ENCODE measurements at regions not wholly inside any gene's neighbourhood (a gene's known extent, or its start where the extent isn't known, plus 50 kb on each side); places are given as distances from the start of the nearest gene placed in this dataset.

- no peak overlapping the region for H3K27ac ChIP-seq (ENCODE audit: low read length)
- no peaks in the 10 kb centered on the region for H4K20me1 ChIP-seq (ENCODE audit: insufficient read depth, low read length)
- H3K27me3 ChIP-seq (ENCODE audit: low read depth, low read length): 0 out of 2 replicates have a peak, but pooled peaks cover 3% of the 10 kb centered on the region
- H2AFZ ChIP-seq (ENCODE audit: low read depth, low read length): no peak overlapping the region
- no peak for TF ChIP-seq CTCF (IDR thresholded peaks at IDR 0.05; ENCODE audit: low read depth, low read length)
- TF ChIP-seq EZH2phosphoT487 (IDR thresholded peaks at IDR 0.05; ENCODE audit: low read depth): no peak
- H3K9ac ChIP-seq (ENCODE audit: low read length): no peak overlapping the region
- no peak overlapping the region for H3K4me2 ChIP-seq (ENCODE audit: low read length)
- H3K36me3 ChIP-seq (replicated peaks; ENCODE audit: low read depth, low read length): no peaks in the 10 kb centered on the region
- H3K9me3 ChIP-seq (ENCODE audit: insufficient read depth, low read length): no peaks in the 10 kb centered on the region
- H3K4me3 ChIP-seq (ENCODE audit: low read length): no peak overlapping the region
- no peaks in the 10 kb centered on the region for H3K79me2 ChIP-seq (ENCODE audit: low read length)
- H3K4me1 ChIP-seq (ENCODE audit: low read length): no peaks in the 10 kb centered on the region
Measured at GRCh38 chr11:45563810-45564209, 101.6 kb downstream of the CHST1 start.

DNA sequence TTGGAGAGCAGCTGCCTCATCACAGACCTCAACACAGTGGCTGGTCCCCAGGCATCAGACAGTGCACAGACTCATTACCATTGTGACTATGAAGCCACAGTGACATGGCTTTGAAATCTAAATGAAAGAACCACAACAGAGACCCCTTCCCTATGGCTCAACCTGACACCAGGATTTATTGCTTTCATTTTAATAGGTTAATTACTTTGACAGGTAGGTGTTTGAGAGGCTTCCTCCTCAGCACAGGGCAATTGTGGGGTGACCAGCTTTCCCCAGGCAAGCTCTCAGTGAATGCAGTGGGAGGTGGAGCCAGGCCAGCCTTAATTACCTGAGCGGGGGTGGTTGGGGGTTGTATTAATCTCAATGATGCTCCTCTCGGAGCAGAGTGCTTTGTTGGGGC, 102.3 kb downstream of the CHST1 start:
- Histone ChIP-seq H3K4me3 (ENCODE audit: low read length) (no peak overlapping the region), H3K4me2 (ENCODE audit: low read length) (no peak overlapping the region), H3K4me1 (ENCODE audit: low read length) (no peaks in the 10 kb centered on the region), H3K27ac (ENCODE audit: low read length) (no peak overlapping the region), H4K20me1 (ENCODE audit: insufficient read depth, low read length) (no peaks in the 10 kb centered on the region), H3K79me2 (ENCODE audit: low read length) (no peaks in the 10 kb centered on the region), H3K27me3 (ENCODE audit: low read depth, low read length) (0 out of 2 replicates have a peak, but pooled peaks cover 3% of the 10 kb centered on the region), H3K9me3 (ENCODE audit: insufficient read depth, low read length) (no peaks in the 10 kb centered on the region), H3K36me3 (replicated peaks; ENCODE audit: low read depth, low read length) (no peaks in the 10 kb centered on the region), H2AFZ (ENCODE audit: low read depth, low read length) (no peak overlapping the region), H3K9ac (ENCODE audit: low read length) (no peak overlapping the region)
- TF ChIP-seq CTCF (IDR thresholded peaks at IDR 0.05; ENCODE audit: low read depth, low read length): no peak
- TF ChIP-seq EZH2phosphoT487 (IDR thresholded peaks at IDR 0.05; ENCODE audit: low read depth): no peak

- no peak overlapping the region for H3K4me3 ChIP-seq (ENCODE audit: low read length)
- TF ChIP-seq EZH2phosphoT487 (IDR thresholded peaks at IDR 0.05; ENCODE audit: low read depth) (no peak), CTCF (IDR thresholded peaks at IDR 0.05; ENCODE audit: low read depth, low read length) (no peak)
- no peaks in the 10 kb centered on the region for H3K36me3 ChIP-seq (replicated peaks; ENCODE audit: low read depth, low read length)
- no peak overlapping the region for H3K9ac ChIP-seq (ENCODE audit: low read length)
- H3K27me3 ChIP-seq (ENCODE audit: low read depth, low read length): peaks cover 9% of the 10 kb centered on the region
- no peaks in the 10 kb centered on the region for H4K20me1 ChIP-seq (ENCODE audit: insufficient read depth, low read length)
- H3K79me2 ChIP-seq (ENCODE audit: low read length): no peaks in the 10 kb centered on the region
- H3K27ac ChIP-seq (ENCODE audit: low read length): no peak overlapping the region
- H3K9me3 ChIP-seq (ENCODE audit: insufficient read depth, low read length): no peaks in the 10 kb centered on the region
- no peak overlapping the region for H3K4me2 ChIP-seq (ENCODE audit: low read length)
- no peaks in the 10 kb centered on the region for H3K4me1 ChIP-seq (ENCODE audit: low read length)
- no peak overlapping the region for H2AFZ ChIP-seq (ENCODE audit: low read depth, low read length)
Measured at GRCh38 chr11:45560913-45561281, 104.5 kb downstream of the CHST1 start.

- Histone ChIP-seq H3K27ac (ENCODE audit: low read length) (no peak overlapping the region), H3K4me2 (ENCODE audit: low read length) (no peak overlapping the region), H3K9me3 (ENCODE audit: insufficient read depth, low read length) (no peaks in the 10 kb centered on the region), H3K4me1 (ENCODE audit: low read length) (no peaks in the 10 kb centered on the region), H3K79me2 (ENCODE audit: low read length) (no peaks in the 10 kb centered on the region), H2AFZ (ENCODE audit: low read depth, low read length) (no peak overlapping the region), H3K27me3 (ENCODE audit: low read depth, low read length) (peaks cover 12% of the 10 kb centered on the region), H3K4me3 (ENCODE audit: low read length) (no peak overlapping the region), H3K36me3 (replicated peaks; ENCODE audit: low read depth, low read length) (no peaks in the 10 kb centered on the region), H4K20me1 (ENCODE audit: insufficient read depth, low read length) (no peaks in the 10 kb centered on the region), H3K9ac (ENCODE audit: low read length) (no peak overlapping the region)
- TF ChIP-seq CTCF (IDR thresholded peaks at IDR 0.05; ENCODE audit: low read depth, low read length) (no peak), EZH2phosphoT487 (IDR thresholded peaks at IDR 0.05; ENCODE audit: low read depth) (no peak)
Measured at GRCh38 chr11:45560155-45560912, 105.1 kb downstream of the CHST1 start.

Data from OCI-LY3 (cell line).